ENCODE measurements at regions not wholly inside any gene's neighbourhood (a gene's known extent, or its start where the extent isn't known, plus 50 kb on each side); places are given as distances from the start of the nearest gene placed in this dataset.

DNA sequence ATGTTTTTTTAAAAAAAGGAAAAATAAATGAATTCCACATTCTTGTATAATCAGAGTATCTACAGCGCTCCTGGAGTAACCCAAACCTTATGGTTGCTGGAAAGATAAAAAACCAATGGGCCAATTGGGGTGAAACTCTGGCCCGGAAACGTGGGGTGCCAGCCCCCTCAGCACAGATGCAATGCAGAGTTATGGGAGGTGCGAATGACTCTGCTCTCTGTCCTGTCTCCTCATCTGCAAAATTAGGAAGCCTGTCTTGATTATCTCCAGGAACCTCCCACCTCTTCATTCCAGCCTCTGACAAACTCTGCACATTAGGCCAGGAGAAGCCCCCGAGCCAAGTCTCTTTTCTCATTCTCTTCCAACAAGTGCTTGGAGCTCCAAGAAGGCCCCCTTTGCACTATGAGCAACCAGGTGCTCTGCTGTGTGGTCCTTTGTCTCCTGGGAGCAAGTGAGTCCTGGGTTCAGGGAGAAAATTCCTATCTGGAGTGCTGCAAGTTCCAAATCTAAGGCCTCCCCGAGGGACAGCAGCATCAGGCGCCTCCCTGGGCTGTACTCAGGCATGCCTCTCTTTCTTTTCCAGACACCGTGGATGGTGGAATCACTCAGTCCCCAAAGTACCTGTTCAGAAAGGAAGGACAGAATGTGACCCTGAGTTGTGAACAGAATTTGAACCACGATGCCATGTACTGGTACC, 130.5 kb upstream of the PRSS1 start:
- TF ChIP-seq, protein P1, sequence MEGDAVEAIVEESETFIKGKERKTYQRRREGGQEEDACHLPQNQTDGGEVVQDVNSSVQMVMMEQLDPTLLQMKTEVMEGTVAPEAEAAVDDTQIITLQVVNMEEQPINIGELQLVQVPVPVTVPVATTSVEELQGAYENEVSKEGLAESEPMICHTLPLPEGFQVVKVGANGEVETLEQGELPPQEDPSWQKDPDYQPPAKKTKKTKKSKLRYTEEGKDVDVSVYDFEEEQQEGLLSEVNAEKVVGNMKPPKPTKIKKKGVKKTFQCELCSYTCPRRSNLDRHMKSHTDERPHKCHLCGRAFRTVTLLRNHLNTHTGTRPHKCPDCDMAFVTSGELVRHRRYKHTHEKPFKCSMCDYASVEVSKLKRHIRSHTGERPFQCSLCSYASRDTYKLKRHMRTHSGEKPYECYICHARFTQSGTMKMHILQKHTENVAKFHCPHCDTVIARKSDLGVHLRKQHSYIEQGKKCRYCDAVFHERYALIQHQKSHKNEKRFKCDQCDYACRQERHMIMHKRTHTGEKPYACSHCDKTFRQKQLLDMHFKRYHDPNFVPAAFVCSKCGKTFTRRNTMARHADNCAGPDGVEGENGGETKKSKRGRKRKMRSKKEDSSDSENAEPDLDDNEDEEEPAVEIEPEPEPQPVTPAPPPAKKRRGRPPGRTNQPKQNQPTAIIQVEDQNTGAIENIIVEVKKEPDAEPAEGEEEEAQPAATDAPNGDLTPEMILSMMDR (optimal IDR thresholded peaks at IDR 0.05 in 1 of 3, IDR thresholded peaks at IDR 0.05 in 1 of 3, conservative IDR thresholded peaks at IDR 0.05 in 1 of 3; ENCODE audit: extremely low read depth in 1 of 3, insufficient read depth in 2 of 3, low read length in 3 of 3), result no peak
- TF ChIP-seq EZH2 (IDR thresholded peaks at IDR 0.05; ENCODE audit: low read length), result no peak
